ENCODE measurements at regions not wholly inside any gene's neighbourhood (a gene's known extent, or its start where the extent isn't known, plus 50 kb on each side); places are given as distances from the start of the nearest gene placed in this dataset.
"Not testable (repeated sequence)": the region's sequence is repeated elsewhere in the genome, so short reads cannot be mapped to it uniquely, and the experiment has no call there.

- peaks cover 20% of the 10 kb centered on the region for H3K9me3 Mint-ChIP-seq
- no peaks in the 10 kb centered on the region for H3K36me3 Mint-ChIP-seq (ENCODE audit: low read depth)
- H3K4me3 Mint-ChIP-seq: no peak overlapping the region
- H3K27me3 Mint-ChIP-seq (ENCODE audit: insufficient read depth): no peaks in the 10 kb centered on the region
- DNase-seq (ENCODE audit: low spot score): no peak
- intact Hi-C loops (cut with micrococcal nuclease): no loop called here
- H3K27ac Mint-ChIP-seq: no peak overlapping the region
- H3K4me1 Mint-ChIP-seq (ENCODE audit: low read depth): no peaks in the 10 kb centered on the region
These were observed 312.0 kb downstream of the MMUT start for GRCh38 chr6:49151033-49151432.

GRCh38 chr6:49145280-49145679 lies 317.8 kb downstream of the MMUT start:
- no peak for DNase-seq (ENCODE audit: low spot score)
- Mint-ChIP-seq H3K9me3 (peaks cover 12% of the 10 kb centered on the region), H3K27me3 (ENCODE audit: insufficient read depth) (no peaks in the 10 kb centered on the region), H3K4me1 (ENCODE audit: low read depth) (no peaks in the 10 kb centered on the region), H3K27ac (no peak overlapping the region), H3K36me3 (ENCODE audit: low read depth) (no peaks in the 10 kb centered on the region), H3K4me3 (no peak overlapping the region)
- intact Hi-C loops (cut with micrococcal nuclease): no loop called here

GRCh38 chr6:49142421-49143151 lies 320.5 kb downstream of the MMUT start:
- H3K4me1 Mint-ChIP-seq (ENCODE audit: low read depth): no peaks in the 10 kb centered on the region
- H3K9me3 Mint-ChIP-seq: peaks cover 5% of the 10 kb centered on the region
- no peak for DNase-seq (ENCODE audit: low spot score)
- no peak overlapping the region for H3K4me3 Mint-ChIP-seq
- H3K36me3 Mint-ChIP-seq (ENCODE audit: low read depth): no peaks in the 10 kb centered on the region
- no peak overlapping the region for H3K27ac Mint-ChIP-seq
- intact Hi-C loops (cut with micrococcal nuclease): no loop called here
- no peaks in the 10 kb centered on the region for H3K27me3 Mint-ChIP-seq (ENCODE audit: insufficient read depth)

GRCh38 chr6:49121970-49122369 lies 341.1 kb downstream of the MMUT start:
- H3K27me3 Mint-ChIP-seq (ENCODE audit: insufficient read depth): no peaks in the 10 kb centered on the region
- DNase-seq (ENCODE audit: low spot score): no peak
- no peak overlapping the region for H3K4me3 Mint-ChIP-seq
- no peaks in the 10 kb centered on the region for H3K4me1 Mint-ChIP-seq (ENCODE audit: low read depth)
- no peak overlapping the region for H3K27ac Mint-ChIP-seq
- H3K9me3 Mint-ChIP-seq: peaks cover 6% of the 10 kb centered on the region
- intact Hi-C loops (cut with micrococcal nuclease): no loop called here
- no peaks in the 10 kb centered on the region for H3K36me3 Mint-ChIP-seq (ENCODE audit: low read depth)

GRCh38 chr6:49118478-49118877 lies 344.6 kb downstream of the MMUT start:
- no peaks in the 10 kb centered on the region for H3K36me3 Mint-ChIP-seq (ENCODE audit: low read depth)
- intact Hi-C loops (cut with micrococcal nuclease): no loop called here
- no peaks in the 10 kb centered on the region for H3K27me3 Mint-ChIP-seq (ENCODE audit: insufficient read depth)
- peaks cover 6% of the 10 kb centered on the region for H3K9me3 Mint-ChIP-seq
- no peak overlapping the region for H3K27ac Mint-ChIP-seq
- H3K4me1 Mint-ChIP-seq (ENCODE audit: low read depth): no peaks in the 10 kb centered on the region
- H3K4me3 Mint-ChIP-seq: no peak overlapping the region
- no peak for DNase-seq (ENCODE audit: low spot score)

- H3K9me3 Mint-ChIP-seq: no peaks in the 10 kb centered on the region
- H3K27ac Mint-ChIP-seq: no peak overlapping the region
- H3K36me3 Mint-ChIP-seq (ENCODE audit: low read depth): no peaks in the 10 kb centered on the region
- no peak overlapping the region for H3K4me3 Mint-ChIP-seq
- DNase-seq (ENCODE audit: low spot score): no peak
- H3K4me1 Mint-ChIP-seq (ENCODE audit: low read depth): no peaks in the 10 kb centered on the region
- intact Hi-C loops (cut with micrococcal nuclease): no loop called here
- H3K27me3 Mint-ChIP-seq (ENCODE audit: insufficient read depth): no peaks in the 10 kb centered on the region
These were observed 352.1 kb downstream of the MMUT start for GRCh38 chr6:49110916-49111315.

- H3K27ac Mint-ChIP-seq; H3K36me3 Mint-ChIP-seq (ENCODE audit: low read depth); H3K9me3 Mint-ChIP-seq; H3K4me3 Mint-ChIP-seq; DNase-seq (ENCODE audit: low spot score); H3K27me3 Mint-ChIP-seq (ENCODE audit: insufficient read depth); H3K4me1 Mint-ChIP-seq (ENCODE audit: low read depth); intact Hi-C loops (cut with micrococcal nuclease): not testable (repeated sequence)
These were observed 365.4 kb downstream of the MMUT start for GRCh38 chr6:49097664-49098063.

GRCh38 chr6:49097116-49097515 lies 365.9 kb downstream of the MMUT start:
- Mint-ChIP-seq H3K27ac (no peak overlapping the region), H3K9me3 (peaks cover 6% of the 10 kb centered on the region), H3K4me3 (no peak overlapping the region), H3K27me3 (ENCODE audit: insufficient read depth) (no peaks in the 10 kb centered on the region), H3K36me3 (ENCODE audit: low read depth) (no peaks in the 10 kb centered on the region), H3K4me1 (ENCODE audit: low read depth) (no peaks in the 10 kb centered on the region)
- no peak for DNase-seq (ENCODE audit: low spot score)
- intact Hi-C loops (cut with micrococcal nuclease): no loop called here

- H3K4me1 Mint-ChIP-seq (ENCODE audit: low read depth): no peaks in the 10 kb centered on the region
- no peak for DNase-seq (ENCODE audit: low spot score)
- H3K9me3 Mint-ChIP-seq: no peaks in the 10 kb centered on the region
- no peak overlapping the region for H3K27ac Mint-ChIP-seq
- no peak overlapping the region for H3K4me3 Mint-ChIP-seq
- intact Hi-C loops (cut with micrococcal nuclease): no loop called here
- no peaks in the 10 kb centered on the region for H3K27me3 Mint-ChIP-seq (ENCODE audit: insufficient read depth)
- no peaks in the 10 kb centered on the region for H3K36me3 Mint-ChIP-seq (ENCODE audit: low read depth)
These were observed 374.4 kb downstream of the MMUT start for GRCh38 chr6:49088631-49089030.

- intact Hi-C loops (cut with micrococcal nuclease): no loop called here
- DNase-seq (ENCODE audit: low spot score): no peak
- no peak overlapping the region for H3K27ac Mint-ChIP-seq
- no peaks in the 10 kb centered on the region for H3K4me1 Mint-ChIP-seq (ENCODE audit: low read depth)
- no peak overlapping the region for H3K4me3 Mint-ChIP-seq
- no peaks in the 10 kb centered on the region for H3K36me3 Mint-ChIP-seq (ENCODE audit: low read depth)
- H3K9me3 Mint-ChIP-seq: no peaks in the 10 kb centered on the region
- H3K27me3 Mint-ChIP-seq (ENCODE audit: insufficient read depth): no peaks in the 10 kb centered on the region
These were observed 375.7 kb downstream of the MMUT start for GRCh38 chr6:49087369-49087768.

GRCh38 chr6:49082611-49083010 lies 380.4 kb downstream of the MMUT start:
- intact Hi-C loops (cut with micrococcal nuclease): no loop called here
- H3K27ac Mint-ChIP-seq: no peak overlapping the region

GRCh38 chr6:49072885-49073620 lies 390.0 kb downstream of the MMUT start:
- no peak overlapping the region for H3K4me3 Mint-ChIP-seq
- H3K9me3 Mint-ChIP-seq: peaks cover 19% of the 10 kb centered on the region
- no peak overlapping the region for H3K27ac Mint-ChIP-seq
- no peak for DNase-seq (ENCODE audit: low spot score)
- no peaks in the 10 kb centered on the region for H3K36me3 Mint-ChIP-seq (ENCODE audit: low read depth)
- intact Hi-C loops (cut with micrococcal nuclease): no loop called here
- H3K27me3 Mint-ChIP-seq (ENCODE audit: insufficient read depth): no peaks in the 10 kb centered on the region
- H3K4me1 Mint-ChIP-seq (ENCODE audit: low read depth): no peaks in the 10 kb centered on the region

More at GRCh38 chr6:49082611-49083010, 380.4 kb downstream of the MMUT start:
- H3K4me3 Mint-ChIP-seq: no peak overlapping the region
- DNase-seq (ENCODE audit: low spot score): no peak
- H3K4me1 Mint-ChIP-seq (ENCODE audit: low read depth): no peaks in the 10 kb centered on the region
- peaks cover 2% of the 10 kb centered on the region for H3K9me3 Mint-ChIP-seq
- H3K36me3 Mint-ChIP-seq (ENCODE audit: low read depth): no peaks in the 10 kb centered on the region
- H3K27me3 Mint-ChIP-seq (ENCODE audit: insufficient read depth): no peaks in the 10 kb centered on the region

- Mint-ChIP-seq H3K27me3 (ENCODE audit: insufficient read depth) (no peaks in the 10 kb centered on the region), H3K27ac (no peak overlapping the region), H3K36me3 (ENCODE audit: low read depth) (no peaks in the 10 kb centered on the region), H3K9me3 (peaks cover 12% of the 10 kb centered on the region), H3K4me1 (ENCODE audit: low read depth) (no peaks in the 10 kb centered on the region), H3K4me3 (no peak overlapping the region)
- no peak for DNase-seq (ENCODE audit: low spot score)
- intact Hi-C loops (cut with micrococcal nuclease): no loop called here
These were observed 390.9 kb downstream of the MMUT start for GRCh38 chr6:49072146-49072545.

Data from activated T-helper 1 cell treated with anti-CD3 and anti-CD28 coated beads, Interleukin-12 subunit alpha, Interleukin-12 subunit beta, Interleukin-2, Interleukin-4 antibody, amounts not matched to agents 30 ng/mL and 10 ng/mL and 1 ng/mL, durations not matched to agents 14 hours and 24 hours and 36 hours (primary cell).